GM10266 (cell line): ENCODE measurements at regions not wholly inside any gene's neighbourhood (a gene's known extent, or its start where the extent isn't known, plus 50 kb on each side); places are given as distances from the start of the nearest gene placed in this dataset.

ENCODE experiments used
- DNase-seq: peaks from one replicate; pipeline ENCODE4 v3.0.0; 2012; ENCODE audit errors: extremely low spot score
- TF ChIP-seq, protein P1 (sequence below): IDR thresholded peaks from 2 replicates; pipeline ENCODE4 v1.5.1; 2012; ENCODE audit warnings: mild to moderate bottlenecking, low read depth; ENCODE audit not compliant: control insufficient read depth, insufficient read depth; ENCODE audit errors: missing control alignments

DNA sequence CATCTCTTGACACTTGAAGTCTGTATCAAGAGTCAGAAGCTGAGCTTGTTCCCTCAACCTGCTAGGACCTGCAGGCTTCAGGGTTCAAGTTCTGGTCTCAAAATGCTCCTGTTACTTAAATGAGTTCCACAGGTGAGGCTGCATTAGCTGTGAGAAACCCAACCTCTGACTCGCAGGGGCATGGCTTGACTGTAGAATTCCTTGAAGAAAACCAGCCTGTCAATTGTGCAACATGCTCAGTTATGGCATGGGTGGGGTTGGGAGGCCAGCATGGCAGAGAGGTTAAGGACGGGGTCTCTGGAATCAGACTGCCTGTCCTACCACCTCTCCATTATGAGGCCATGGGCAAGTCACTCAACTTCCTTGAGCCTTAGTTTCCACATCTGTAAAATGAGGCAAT lies 235.8 kb downstream of the EN1 start:
- TF ChIP-seq, protein P1, sequence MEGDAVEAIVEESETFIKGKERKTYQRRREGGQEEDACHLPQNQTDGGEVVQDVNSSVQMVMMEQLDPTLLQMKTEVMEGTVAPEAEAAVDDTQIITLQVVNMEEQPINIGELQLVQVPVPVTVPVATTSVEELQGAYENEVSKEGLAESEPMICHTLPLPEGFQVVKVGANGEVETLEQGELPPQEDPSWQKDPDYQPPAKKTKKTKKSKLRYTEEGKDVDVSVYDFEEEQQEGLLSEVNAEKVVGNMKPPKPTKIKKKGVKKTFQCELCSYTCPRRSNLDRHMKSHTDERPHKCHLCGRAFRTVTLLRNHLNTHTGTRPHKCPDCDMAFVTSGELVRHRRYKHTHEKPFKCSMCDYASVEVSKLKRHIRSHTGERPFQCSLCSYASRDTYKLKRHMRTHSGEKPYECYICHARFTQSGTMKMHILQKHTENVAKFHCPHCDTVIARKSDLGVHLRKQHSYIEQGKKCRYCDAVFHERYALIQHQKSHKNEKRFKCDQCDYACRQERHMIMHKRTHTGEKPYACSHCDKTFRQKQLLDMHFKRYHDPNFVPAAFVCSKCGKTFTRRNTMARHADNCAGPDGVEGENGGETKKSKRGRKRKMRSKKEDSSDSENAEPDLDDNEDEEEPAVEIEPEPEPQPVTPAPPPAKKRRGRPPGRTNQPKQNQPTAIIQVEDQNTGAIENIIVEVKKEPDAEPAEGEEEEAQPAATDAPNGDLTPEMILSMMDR, result no peak
- no peak for DNase-seq

DNA sequence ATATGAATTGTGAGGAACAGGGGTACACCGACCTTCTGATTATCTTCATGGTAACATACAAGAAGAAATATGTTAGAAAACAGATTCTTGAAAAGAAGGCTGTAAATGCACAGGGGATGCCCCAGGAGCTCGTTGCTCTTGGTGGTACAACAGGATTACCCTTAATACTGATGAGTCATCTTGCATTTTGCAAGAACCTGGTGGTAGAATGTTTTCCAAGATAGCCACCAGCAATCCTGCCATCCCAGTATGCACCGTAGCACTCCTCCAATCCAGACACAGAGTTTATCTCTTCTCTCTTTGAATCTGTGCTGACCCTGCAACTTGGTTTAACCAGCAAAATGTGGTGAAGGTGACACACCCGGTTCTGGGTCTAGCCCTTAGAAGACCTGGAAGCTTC lies 238.3 kb downstream of the EN1 start:
- TF ChIP-seq, protein P1, result no peak
- no peak for DNase-seq

DNA sequence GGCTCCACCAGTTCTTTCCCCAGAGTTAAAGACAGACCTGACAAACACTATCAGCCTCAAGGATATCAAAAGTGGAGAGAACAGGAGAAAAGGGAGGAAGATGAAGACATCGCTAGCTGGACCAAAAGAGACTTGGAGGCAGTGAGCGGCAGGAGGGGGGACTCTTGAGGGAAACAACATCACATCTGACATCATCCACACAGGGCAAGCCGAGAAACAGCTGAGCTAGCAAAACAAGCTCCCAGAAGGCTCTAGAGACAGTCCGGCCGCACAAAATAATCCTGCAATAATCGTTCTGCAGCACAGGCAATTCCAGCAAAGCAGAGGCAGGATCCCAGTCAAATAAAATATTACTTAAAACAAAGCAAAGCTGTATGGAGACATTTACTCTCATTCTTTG lies 239.8 kb downstream of the EN1 start:
- TF ChIP-seq, protein P1, result no peak
- DNase-seq, result no peak

DNA sequence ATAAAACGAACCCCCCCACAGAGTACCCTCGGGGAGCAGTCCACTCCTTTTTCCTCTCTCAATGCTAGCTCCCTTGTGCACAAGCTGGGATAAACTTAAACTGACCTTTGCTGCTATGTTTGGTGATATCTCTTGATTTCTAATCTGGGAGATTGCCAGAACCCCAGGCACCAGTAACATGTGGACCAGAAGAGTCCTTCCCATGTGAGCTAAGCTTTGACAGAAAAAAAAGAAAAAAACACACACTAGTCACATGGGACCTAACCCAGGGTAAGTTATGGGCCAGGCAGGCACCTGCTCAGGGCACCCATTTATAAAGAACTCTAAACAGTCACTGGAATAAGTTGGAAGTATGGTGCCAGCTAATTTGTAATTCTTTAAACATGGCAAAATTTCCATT lies 242.6 kb downstream of the EN1 start:
- no peak for DNase-seq
- TF ChIP-seq, protein P1, result no peak

DNA sequence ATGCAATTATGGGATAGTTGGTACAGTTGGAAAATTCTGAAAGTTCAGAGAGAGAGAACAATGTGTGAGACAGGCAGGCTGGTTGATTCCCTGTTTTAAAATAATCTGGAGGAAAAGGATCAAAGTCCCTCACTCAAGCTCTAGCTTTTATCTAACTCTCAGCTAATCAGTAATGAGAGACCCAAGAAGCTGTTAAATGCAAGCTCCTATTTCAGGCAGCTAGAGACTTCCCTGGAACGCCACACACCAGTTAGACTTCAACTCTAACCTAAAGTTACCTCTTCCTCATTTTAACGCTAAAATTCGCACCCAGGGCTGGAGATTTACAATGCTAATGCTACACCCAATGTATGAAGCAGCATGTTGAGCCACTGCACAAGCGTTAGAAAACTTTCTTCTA lies 243.1 kb downstream of the EN1 start:
- no peak for DNase-seq
- TF ChIP-seq, protein P1, result no peak

DNA sequence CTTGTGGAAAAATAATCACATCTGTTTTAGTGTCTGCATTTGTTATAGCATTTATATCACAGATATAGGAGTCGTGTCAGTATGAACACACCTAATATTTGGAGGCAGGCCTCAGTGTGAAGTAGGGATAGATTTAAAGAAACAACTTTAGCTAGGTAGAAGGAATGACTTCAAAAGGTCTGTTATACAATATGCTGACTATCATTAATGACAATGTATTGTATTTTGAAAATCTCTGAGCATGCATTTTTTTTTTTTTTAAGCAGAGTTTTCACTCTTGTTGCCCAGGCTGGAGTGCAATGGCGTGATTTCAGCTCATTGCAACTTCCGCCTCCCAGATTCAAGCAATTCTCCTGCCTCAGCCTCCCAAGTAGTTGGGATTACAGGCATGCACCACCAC lies 248.3 kb downstream of the EN1 start:
- TF ChIP-seq, protein P1, result no peak
- no peak for DNase-seq

DNA sequence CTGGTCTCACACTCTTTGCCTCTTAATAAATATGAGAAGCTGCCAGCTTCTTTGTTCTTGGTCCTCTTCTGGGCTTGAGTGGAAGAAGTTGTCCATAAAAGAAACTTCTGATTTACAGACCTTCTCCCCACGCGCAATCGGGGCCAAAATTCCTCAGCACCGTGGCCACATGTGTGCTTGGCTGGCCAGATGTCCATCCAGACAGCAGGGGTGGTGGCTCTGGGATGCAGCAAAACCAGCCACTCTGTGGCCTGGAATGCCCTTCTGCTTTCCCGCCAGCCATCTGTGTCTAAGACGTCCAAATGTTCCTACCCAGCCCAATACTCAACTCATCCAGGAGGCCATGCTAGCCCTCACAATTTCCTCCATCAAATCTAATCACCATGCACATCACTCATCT lies 250.8 kb downstream of the EN1 start:
- no peak for DNase-seq
- TF ChIP-seq, protein P1, result no peak
